ENCODE measurements at regions not wholly inside any gene's neighbourhood (a gene's known extent, or its start where the extent isn't known, plus 50 kb on each side); places are given as distances from the start of the nearest gene placed in this dataset.

DNA sequence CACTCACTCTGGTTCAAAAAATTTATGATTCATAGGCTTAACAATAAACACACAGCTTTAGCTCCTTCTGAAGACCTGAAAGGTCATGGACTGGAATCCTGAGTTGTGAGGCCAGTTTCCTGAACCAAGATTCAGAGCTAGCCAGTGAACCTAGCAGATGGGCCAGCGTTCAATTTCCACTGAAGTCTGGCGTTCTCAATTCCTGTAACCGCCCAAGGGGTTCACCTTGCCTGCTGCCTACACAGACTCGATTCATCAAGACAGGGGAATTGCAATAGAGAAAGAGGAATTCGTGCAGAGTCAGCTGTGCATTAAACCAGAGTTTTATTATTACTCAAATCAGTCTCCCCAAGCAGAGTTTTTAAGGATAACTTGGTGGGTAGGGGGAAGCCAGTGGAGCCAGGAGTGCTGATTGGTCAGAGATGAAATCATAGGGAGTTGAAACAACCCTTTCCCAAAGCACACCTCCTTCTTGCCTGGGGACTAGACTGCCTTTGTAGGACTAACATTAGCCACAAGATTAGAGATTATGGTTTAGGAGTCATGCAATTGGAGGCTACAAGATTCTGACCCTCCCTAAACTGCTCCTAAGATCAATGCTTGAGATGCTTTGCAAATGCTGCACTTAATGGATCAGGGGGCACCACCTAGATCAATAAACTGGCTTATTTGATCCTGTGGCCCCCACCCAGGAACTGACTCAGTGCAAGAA is 117.5 kb upstream of the SHB start:
- no peaks in the 10 kb centered on the region for H3K9me3 ChIP-seq
- H3K27me3 ChIP-seq = peaks cover 4% of the 10 kb centered on the region
- no peak overlapping the region for H3K27ac ChIP-seq
- H3K4me3 ChIP-seq = no peak overlapping the region
- H3K4me1 ChIP-seq = no peaks in the 10 kb centered on the region
- DNase-seq (ENCODE audit: low spot score in 2 of 2) = no peak
- H3K36me3 ChIP-seq = no peaks in the 10 kb centered on the region
- 50% methylated on average over 5 of the region's 5 CpGs for WGBS
- TF ChIP-seq EP300 (IDR thresholded peaks at IDR 0.05) (no peak), POLR2AphosphoS5 (IDR thresholded peaks at IDR 0.05) (no peak), CTCF (IDR thresholded peaks at IDR 0.05) (no peak), POLR2A (IDR thresholded peaks at IDR 0.05) (no peak)

- no peak for DNase-seq (ENCODE audit: low spot score in 2 of 2)
- Histone ChIP-seq H3K4me1 (no peaks in the 10 kb centered on the region), H3K36me3 (no peaks in the 10 kb centered on the region), H3K4me3 (no peak overlapping the region), H3K27me3 (peaks cover 4% of the 10 kb centered on the region), H3K9me3 (no peaks in the 10 kb centered on the region), H3K27ac (no peak overlapping the region)
- no peak for TF ChIP-seq EP300 (IDR thresholded peaks at IDR 0.05)
- TF ChIP-seq CTCF (IDR thresholded peaks at IDR 0.05) = no peak
- no peak for TF ChIP-seq POLR2A (IDR thresholded peaks at IDR 0.05)
- TF ChIP-seq POLR2AphosphoS5 (IDR thresholded peaks at IDR 0.05) = no peak
- 86% methylated on average over 6 of the region's 6 CpGs for WGBS
Observed at GRCh38 chr9:38185647-38186403, 116.8 kb upstream of the SHB start.

GRCh38 chr9:38183994-38184568 is 115.1 kb upstream of the SHB start:
- Histone ChIP-seq H3K9me3 (no peaks in the 10 kb centered on the region), H3K27me3 (peaks cover 4% of the 10 kb centered on the region), H3K4me1 (no peaks in the 10 kb centered on the region), H3K4me3 (no peak overlapping the region), H3K27ac (no peak overlapping the region), H3K36me3 (no peaks in the 10 kb centered on the region)
- no peak for DNase-seq (ENCODE audit: low spot score in 2 of 2)
- TF ChIP-seq CTCF (IDR thresholded peaks at IDR 0.05) (no peak), EP300 (IDR thresholded peaks at IDR 0.05) (no peak), POLR2AphosphoS5 (IDR thresholded peaks at IDR 0.05) (no peak)

GRCh38 chr9:38182321-38182720 is 113.3 kb upstream of the SHB start:
- DNase-seq (ENCODE audit: low spot score in 2 of 2) = no peak
- TF ChIP-seq POLR2A (IDR thresholded peaks at IDR 0.05) (no peak), POLR2AphosphoS5 (IDR thresholded peaks at IDR 0.05) (no peak), CTCF (IDR thresholded peaks at IDR 0.05) (no peak), EP300 (IDR thresholded peaks at IDR 0.05) (no peak)
- Histone ChIP-seq H3K36me3 (no peaks in the 10 kb centered on the region), H3K9me3 (no peaks in the 10 kb centered on the region), H3K27ac (no peak overlapping the region), H3K4me1 (peaks cover 4% of the 10 kb centered on the region), H3K27me3 (no peaks in the 10 kb centered on the region), H3K4me3 (no peak overlapping the region)

DNA sequence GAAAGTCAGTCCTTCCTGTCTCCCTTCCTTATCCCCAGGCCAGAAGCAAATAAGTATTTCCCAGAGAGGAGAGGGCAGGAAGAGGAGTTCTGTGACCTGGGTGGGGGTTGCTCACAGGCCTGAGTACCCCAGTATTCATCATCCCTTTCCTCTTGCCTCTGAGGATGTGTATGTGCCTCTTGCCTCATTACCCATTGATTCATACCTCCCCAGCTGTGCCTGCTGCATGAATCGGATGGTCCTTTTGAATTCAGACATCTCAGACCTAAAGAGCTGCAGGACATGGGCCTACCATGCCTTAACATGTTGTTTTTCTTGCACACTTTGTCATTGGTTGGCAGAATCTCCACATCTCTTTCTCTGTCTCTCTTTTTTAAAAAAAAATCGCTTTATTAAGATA is 112.8 kb upstream of the SHB start:
- DNase-seq (ENCODE audit: low spot score in 2 of 2) = no peak
- no peak overlapping the region for H3K4me3 ChIP-seq
- no peak overlapping the region for H3K27ac ChIP-seq
- no peaks in the 10 kb centered on the region for H3K9me3 ChIP-seq
- 53% methylated on average over 2 of the region's 2 CpGs for WGBS
- TF ChIP-seq POLR2AphosphoS5 (IDR thresholded peaks at IDR 0.05) (no peak), POLR2A (IDR thresholded peaks at IDR 0.05) (no peak), CTCF (IDR thresholded peaks at IDR 0.05) (no peak), EP300 (IDR thresholded peaks at IDR 0.05) (no peak)
- H3K4me1 ChIP-seq = peaks cover 4% of the 10 kb centered on the region
- no peaks in the 10 kb centered on the region for H3K36me3 ChIP-seq
- H3K27me3 ChIP-seq = no peaks in the 10 kb centered on the region
